GM12878 (cell line): ENCODE measurements at regions not wholly inside any gene's neighbourhood (a gene's known extent, or its start where the extent isn't known, plus 50 kb on each side); places are given as distances from the start of the nearest gene placed in this dataset.

Experiments used
- SREBF2 ChIP-seq: IDR thresholded peaks from 2 replicates; pipeline ENCODE4 v1.6.1; 2012; ENCODE audit warnings: mild to moderate bottlenecking, low read length
- TF ChIP-seq, protein P1 (sequence below), 3 experiments: IDR thresholded peaks in 2 of 3; conservative IDR thresholded peaks in 1 of 3; 2 replicates each; pipeline ENCODE4 v1.5.1; 2011; ENCODE audit warnings: low read depth in 3 of 3, low read length in 3 of 3, mild to moderate bottlenecking in 3 of 3, control low read depth in 2 of 3, moderate library complexity in 2 of 3, inconsistent platforms in 1 of 3, mixed read lengths in 1 of 3; ENCODE audit not compliant: control insufficient read depth in 2 of 3, insufficient read depth in 1 of 3; ENCODE audit errors: extremely low read depth in 1 of 3
- TF ChIP-seq, protein P2 (sequence below): fragments of 450-650 bp; IDR thresholded peaks from 2 replicates; pipeline ENCODE4 v1.6.1; 2018; ENCODE audit warnings: borderline replicate concordance, mild to moderate bottlenecking; ENCODE audit not compliant: partially characterized antibody

DNA sequence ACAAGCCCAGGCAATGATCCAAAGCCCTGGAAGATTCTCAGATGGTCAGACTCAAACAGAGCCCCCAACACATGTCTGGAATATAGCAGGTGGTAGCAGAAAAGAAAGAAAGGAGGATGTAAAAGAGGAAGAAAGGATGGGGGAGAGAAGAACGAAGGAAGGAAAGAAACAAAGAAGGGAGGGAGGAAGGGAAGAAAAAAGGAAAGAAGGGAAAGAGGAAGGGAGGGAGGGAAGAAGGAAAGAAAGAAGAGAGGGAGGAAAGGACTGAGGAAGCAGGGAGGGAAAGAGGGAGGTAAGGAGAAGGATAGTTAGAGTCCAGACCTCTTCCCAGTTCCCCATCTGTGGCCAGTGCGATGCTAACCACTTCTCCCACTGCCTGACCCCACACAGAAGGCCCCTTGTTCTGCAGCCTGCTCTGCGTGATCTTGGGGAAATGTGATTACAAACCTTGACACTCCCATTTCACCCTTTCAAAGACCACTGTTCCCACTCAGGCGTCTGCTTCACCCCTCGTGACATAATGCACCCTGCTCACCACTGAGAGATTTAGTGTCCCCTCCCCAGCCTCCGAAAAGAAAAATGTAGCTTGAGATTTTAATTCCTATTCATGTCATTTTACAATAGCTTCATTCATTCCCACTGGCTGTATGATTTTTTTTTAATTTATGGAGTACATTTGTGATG lies 357.9 kb downstream of the BCL11B start:
- TF ChIP-seq, protein P1, sequence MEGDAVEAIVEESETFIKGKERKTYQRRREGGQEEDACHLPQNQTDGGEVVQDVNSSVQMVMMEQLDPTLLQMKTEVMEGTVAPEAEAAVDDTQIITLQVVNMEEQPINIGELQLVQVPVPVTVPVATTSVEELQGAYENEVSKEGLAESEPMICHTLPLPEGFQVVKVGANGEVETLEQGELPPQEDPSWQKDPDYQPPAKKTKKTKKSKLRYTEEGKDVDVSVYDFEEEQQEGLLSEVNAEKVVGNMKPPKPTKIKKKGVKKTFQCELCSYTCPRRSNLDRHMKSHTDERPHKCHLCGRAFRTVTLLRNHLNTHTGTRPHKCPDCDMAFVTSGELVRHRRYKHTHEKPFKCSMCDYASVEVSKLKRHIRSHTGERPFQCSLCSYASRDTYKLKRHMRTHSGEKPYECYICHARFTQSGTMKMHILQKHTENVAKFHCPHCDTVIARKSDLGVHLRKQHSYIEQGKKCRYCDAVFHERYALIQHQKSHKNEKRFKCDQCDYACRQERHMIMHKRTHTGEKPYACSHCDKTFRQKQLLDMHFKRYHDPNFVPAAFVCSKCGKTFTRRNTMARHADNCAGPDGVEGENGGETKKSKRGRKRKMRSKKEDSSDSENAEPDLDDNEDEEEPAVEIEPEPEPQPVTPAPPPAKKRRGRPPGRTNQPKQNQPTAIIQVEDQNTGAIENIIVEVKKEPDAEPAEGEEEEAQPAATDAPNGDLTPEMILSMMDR (IDR thresholded peaks at IDR 0.05 in 2 of 3, conservative IDR thresholded peaks at IDR 0.05 in 1 of 3; ENCODE audit: control insufficient read depth in 2 of 3, extremely low read depth in 1 of 3, insufficient read depth in 1 of 3, low read depth in 3 of 3, low read length in 3 of 3): no peak
- TF ChIP-seq SREBF2: no peak
- TF ChIP-seq, protein P2, sequence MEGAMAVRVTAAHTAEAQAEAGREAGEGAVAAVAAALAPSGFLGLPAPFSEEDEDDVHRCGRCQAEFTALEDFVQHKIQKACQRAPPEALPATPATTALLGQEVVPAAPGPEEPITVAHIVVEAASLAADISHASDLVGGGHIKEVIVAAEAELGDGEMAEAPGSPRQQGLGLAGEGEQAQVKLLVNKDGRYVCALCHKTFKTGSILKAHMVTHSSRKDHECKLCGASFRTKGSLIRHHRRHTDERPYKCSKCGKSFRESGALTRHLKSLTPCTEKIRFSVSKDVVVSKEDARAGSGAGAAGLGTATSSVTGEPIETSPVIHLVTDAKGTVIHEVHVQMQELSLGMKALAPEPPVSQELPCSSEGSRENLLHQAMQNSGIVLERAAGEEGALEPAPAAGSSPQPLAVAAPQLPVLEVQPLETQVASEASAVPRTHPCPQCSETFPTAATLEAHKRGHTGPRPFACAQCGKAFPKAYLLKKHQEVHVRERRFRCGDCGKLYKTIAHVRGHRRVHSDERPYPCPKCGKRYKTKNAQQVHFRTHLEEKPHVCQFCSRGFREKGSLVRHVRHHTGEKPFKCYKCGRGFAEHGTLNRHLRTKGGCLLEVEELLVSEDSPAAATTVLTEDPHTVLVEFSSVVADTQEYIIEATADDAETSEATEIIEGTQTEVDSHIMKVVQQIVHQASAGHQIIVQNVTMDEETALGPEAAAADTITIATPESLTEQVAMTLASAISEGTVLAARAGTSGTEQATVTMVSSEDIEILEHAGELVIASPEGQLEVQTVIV: no peak
